CD4-positive, alpha-beta memory T cell (primary cell): ENCODE measurements at regions not wholly inside any gene's neighbourhood (a gene's known extent, or its start where the extent isn't known, plus 50 kb on each side); places are given as distances from the start of the nearest gene placed in this dataset.
A peak's percentile ranks its signal among the peaks of the same experiment; 100 is the strongest.

Source experiments
- CTCF ChIA-PET: fragments of 350-600 bp; sonication (Branson Sonifier 250); formaldehyde crosslinking; loops from one replicate; lab custom pipeline; 2021; ENCODE audit warnings: inconsistent platforms; ENCODE audit not compliant: partially characterized antibody; lab: Charles Lee
- POLR2A ChIA-PET: fragments of 350-600 bp; sonication (Branson Sonifier 250); formaldehyde crosslinking; loops from one replicate; lab custom pipeline; 2021; ENCODE audit not compliant: partially characterized antibody; lab: Charles Lee
- DNase-seq, 5 donors: peaks; one replicate each; pipeline versions ENCODE4 v3.0.0 to v3.0.0-alpha.2; 2020 to 2022; ENCODE audit warnings: mixed read lengths in 1 of 5
- H3K27ac ChIP-seq: one replicate; pipeline ENCODE4 v1.7.0; 2013; ENCODE audit warnings: low read depth, low read length
- H3K27me3 ChIP-seq: 2 replicates; pipeline ENCODE4 v1.7.0; 2013; ENCODE audit warnings: mild to moderate bottlenecking, low read length, moderate library complexity; ENCODE audit not compliant: insufficient read depth
- H3K36me3 ChIP-seq: 2 replicates; pipeline ENCODE4 v1.7.0; 2013; ENCODE audit warnings: mild to moderate bottlenecking, low read length, moderate library complexity; ENCODE audit not compliant: insufficient read depth
- H3K4me1 ChIP-seq: 2 replicates; pipeline ENCODE4 v1.7.0; 2013; ENCODE audit warnings: mild to moderate bottlenecking, low read length, moderate library complexity; ENCODE audit not compliant: insufficient read depth
- H3K4me3 ChIP-seq, 2 donors: one replicate each; pipeline ENCODE4 v1.7.0; 2013; ENCODE audit warnings: low read length in 2 of 2, mild to moderate bottlenecking in 1 of 2
- H3K9me3 ChIP-seq, 2 donors: one replicate each; pipeline ENCODE4 v1.7.0; 2013; ENCODE audit warnings: low read length in 2 of 2, control low read depth in 1 of 2; ENCODE audit not compliant: control insufficient read depth in 1 of 2
- H3K27ac Mint-ChIP-seq, 7 donors: one replicate each; pipeline ENCODE4 v1.8.0; 2020 to 2021; ENCODE audit warnings: mixed read lengths in 7 of 7, mild to moderate bottlenecking in 6 of 7, inconsistent platforms in 3 of 7, moderate library complexity in 3 of 7
- H3K27me3 Mint-ChIP-seq, 2 donors: one replicate each; pipeline ENCODE4 v1.8.0; 2020 to 2021; ENCODE audit warnings: mixed read lengths in 2 of 2
- H3K36me3 Mint-ChIP-seq, 2 donors: one replicate each; pipeline ENCODE4 v1.8.0; 2020 to 2021; ENCODE audit warnings: mixed read lengths in 2 of 2, inconsistent platforms in 1 of 2, mild to moderate bottlenecking in 1 of 2
- H3K4me1 Mint-ChIP-seq, 4 donors: one replicate each; pipeline ENCODE4 v1.8.0; 2020 to 2021; ENCODE audit warnings: mixed read lengths in 4 of 4, mild to moderate bottlenecking in 1 of 4
- H3K4me3 Mint-ChIP-seq, 8 donors: one replicate each; pipeline ENCODE4 v1.8.0; 2020 to 2021; ENCODE audit warnings: mixed read lengths in 8 of 8, mild to moderate bottlenecking in 7 of 8, moderate library complexity in 6 of 8, inconsistent platforms in 3 of 8
- H3K9me3 Mint-ChIP-seq, 8 donors: one replicate each; pipeline ENCODE4 v1.8.0; 2020 to 2021; ENCODE audit warnings: mixed read lengths in 8 of 8, mild to moderate bottlenecking in 5 of 8, inconsistent platforms in 3 of 8, moderate library complexity in 1 of 8
- intact Hi-C: fragments of 100-400 bp; cut with micrococcal nuclease; formaldehyde crosslinking; loops from one replicate; pipeline ENCODE4 v1.15.1; 2023

- intact Hi-C loops, result no loop called here
- Histone ChIP-seq H3K4me3 (peak overlapping the region in 1 of 2 donors; percentile 23), H3K27me3 (no peaks in the 10 kb centered on the region), H3K4me1 (peaks cover 61% of the 10 kb centered on the region), H3K9me3 (no peaks in the 10 kb centered on the region), H3K27ac (peak overlapping the region; percentile 61), H3K36me3 (no peaks in the 10 kb centered on the region)
- H3K27me3 Mint-ChIP-seq, result no peaks in the 10 kb centered on the region
- peak in 1 of 5 donors; percentile 11 for DNase-seq
- ChIA-PET POLR2A (interaction anchor here (0.8 to 11.6 kb wide), 17 partner anchors 14 to 632 kb away, joined by 3 to 252 read pairs (median 6); partner anchors contain the start of genes SEC14L1 and TNRC6C), CTCF (interaction anchor here (0.7 to 1.7 kb wide), 7 partner anchors 15 to 168 kb away, joined by 3 to 6 read pairs (median 3); no protein-coding TSS in a partner anchor)
- no peaks in the 10 kb centered on the region for H3K36me3 Mint-ChIP-seq
- peak overlapping the region in 7 of 8 donors; percentile 23 to 79 (median 53) for H3K4me3 Mint-ChIP-seq
- H3K4me1 Mint-ChIP-seq, result peaks cover 26 to 71% (median 47%) of the 10 kb centered on the region in 4 donors
- peak overlapping the region; percentile 81 to 95 (median 86) for H3K27ac Mint-ChIP-seq
- H3K9me3 Mint-ChIP-seq, result no peaks in the 10 kb centered on the region
Measured at GRCh38 chr17:77326076-77326591, 185.4 kb downstream of the SEC14L1 start.

GRCh38 chr17:77326636-77327035 lies 185.9 kb downstream of the SEC14L1 start:
- intact Hi-C loops, result no loop called here
- Mint-ChIP-seq H3K27me3 (no peaks in the 10 kb centered on the region), H3K27ac (peak overlapping the region in 6 of 7 donors; percentile 39 to 86 (median 82)), H3K36me3 (peaks cover 0 to 2% of the 10 kb centered on the region in 2 donors), H3K9me3 (no peaks in the 10 kb centered on the region), H3K4me3 (peak overlapping the region in 7 of 8 donors; percentile 15 to 79 (median 53)), H3K4me1 (peaks cover 31 to 76% (median 52%) of the 10 kb centered on the region in 4 donors)
- H3K36me3 ChIP-seq, result no peaks in the 10 kb centered on the region
- no peaks in the 10 kb centered on the region for H3K27me3 ChIP-seq
- peaks cover 66% of the 10 kb centered on the region for H3K4me1 ChIP-seq
- CTCF ChIA-PET, result interaction anchor here (0.5 to 1.3 kb wide), 5 partner anchors 17 to 168 kb away, joined by 3 to 4 read pairs (median 3); no protein-coding TSS in a partner anchor
- H3K27ac ChIP-seq, result no peak overlapping the region
- DNase-seq, result no peak
- POLR2A ChIA-PET, result interaction anchor here (0.8 to 11.6 kb wide), 9 partner anchors 49 to 632 kb away, joined by 3 to 252 read pairs (median 3); partner anchors contain the start of genes SEC14L1 and TNRC6C
- H3K4me3 ChIP-seq, result no peak overlapping the region
- H3K9me3 ChIP-seq, result no peaks in the 10 kb centered on the region

GRCh38 chr17:77327181-77327565 lies 186.4 kb downstream of the SEC14L1 start:
- Mint-ChIP-seq H3K4me3 (no peak overlapping the region), H3K4me1 (peaks cover 34 to 81% (median 56%) of the 10 kb centered on the region in 4 donors)
- DNase-seq, result no peak

GRCh38 chr17:77327566-77328464 lies 187.0 kb downstream of the SEC14L1 start:
- H3K4me3 ChIP-seq, result no peak overlapping the region
- no peaks in the 10 kb centered on the region for H3K9me3 ChIP-seq
- Mint-ChIP-seq H3K4me3 (peak overlapping the region in 1 of 8 donors; percentile 4), H3K4me1 (peaks cover 40 to 87% (median 62%) of the 10 kb centered on the region in 4 donors), H3K9me3 (no peaks in the 10 kb centered on the region), H3K27me3 (no peaks in the 10 kb centered on the region), H3K27ac (peak overlapping the region in 4 of 7 donors; percentile 12 to 76 (median 63)), H3K36me3 (peaks cover 0 to 2% of the 10 kb centered on the region in 2 donors)
- intact Hi-C loops, result no loop called here
- no peak overlapping the region for H3K27ac ChIP-seq
- H3K36me3 ChIP-seq, result no peaks in the 10 kb centered on the region
- ChIA-PET CTCF (interaction anchor here (0.5 to 5.2 kb wide), 7 partner anchors 9 to 695 kb away, joined by 3 to 47 read pairs (median 4); no protein-coding TSS in a partner anchor), POLR2A (interaction anchor here (0.8 to 11.6 kb wide), 6 partner anchors 46 to 631 kb away, joined by 3 to 252 read pairs (median 89); partner anchors contain the start of gene TNRC6C)
- peaks cover 75% of the 10 kb centered on the region for H3K4me1 ChIP-seq
- no peaks in the 10 kb centered on the region for H3K27me3 ChIP-seq
- no peak for DNase-seq

More at GRCh38 chr17:77327181-77327565, 186.4 kb downstream of the SEC14L1 start:
- Mint-ChIP-seq H3K27ac (peak overlapping the region in 5 of 7 donors; percentile 9 to 86 (median 60)), H3K36me3 (peaks cover 0 to 2% of the 10 kb centered on the region in 2 donors), H3K9me3 (no peaks in the 10 kb centered on the region), H3K27me3 (no peaks in the 10 kb centered on the region)
- H3K27me3 ChIP-seq, result no peaks in the 10 kb centered on the region
- no peaks in the 10 kb centered on the region for H3K9me3 ChIP-seq
- H3K36me3 ChIP-seq, result no peaks in the 10 kb centered on the region
- no peak overlapping the region for H3K4me3 ChIP-seq
- ChIA-PET CTCF (interaction anchor here (0.5 to 1.3 kb wide), 4 partner anchors 74 to 167 kb away, joined by 3 to 4 read pairs (median 4); no protein-coding TSS in a partner anchor), POLR2A (interaction anchor here (0.8 to 11.6 kb wide), 8 partner anchors 49 to 631 kb away, joined by 3 to 252 read pairs (median 3); partner anchors contain the start of genes SEC14L1 and TNRC6C)
- H3K27ac ChIP-seq, result no peak overlapping the region
- intact Hi-C loops, result no loop called here
- H3K4me1 ChIP-seq, result peaks cover 72% of the 10 kb centered on the region

GRCh38 chr17:77328823-77329740 lies 188.3 kb downstream of the SEC14L1 start:
- POLR2A ChIA-PET, result interaction anchor here (1.4 to 11.6 kb wide), 9 partner anchors 45 to 165 kb away, joined by 4 to 252 read pairs (median 65); no protein-coding TSS in a partner anchor
- Histone ChIP-seq H3K4me3 (no peak overlapping the region), H3K27me3 (no peaks in the 10 kb centered on the region), H3K9me3 (no peaks in the 10 kb centered on the region), H3K27ac (no peak overlapping the region), H3K4me1 (peaks cover 74% of the 10 kb centered on the region), H3K36me3 (no peaks in the 10 kb centered on the region)
- H3K36me3 Mint-ChIP-seq, result peaks cover 0 to 2% of the 10 kb centered on the region in 2 donors
- no peak for DNase-seq
- peaks cover 44 to 88% (median 63%) of the 10 kb centered on the region in 4 donors for H3K4me1 Mint-ChIP-seq
- peak overlapping the region in 6 of 7 donors; percentile 15 to 79 (median 63) for H3K27ac Mint-ChIP-seq
- intact Hi-C loops, result no loop called here
- H3K4me3 Mint-ChIP-seq, result peak overlapping the region in 1 of 8 donors; percentile 44
- no peaks in the 10 kb centered on the region for H3K27me3 Mint-ChIP-seq
- CTCF ChIA-PET, result interaction anchor here (0.7 to 5.2 kb wide), 8 partner anchors 13 to 694 kb away, joined by 3 to 63 read pairs (median 14); no protein-coding TSS in a partner anchor
- H3K9me3 Mint-ChIP-seq, result peaks cover 0 to 2% (median 0%) of the 10 kb centered on the region in 8 donors
